H9 (cell line): ENCODE measurements at regions not wholly inside any gene's neighbourhood (a gene's known extent, or its start where the extent isn't known, plus 50 kb on each side); places are given as distances from the start of the nearest gene placed in this dataset.

Experiments
- DNase-seq: peaks from one replicate; pipeline ENCODE4 v3.0.0-alpha.2; 2017
- H2AFZ ChIP-seq: one replicate; pipeline ENCODE4 v1.6.1; 2013; ENCODE audit warnings: mild to moderate bottlenecking, low read length, control low read depth, moderate library complexity
- H2AK5ac ChIP-seq: 2 replicates; pipeline ENCODE4 v1.6.1; 2013; ENCODE audit warnings: low read length, control low read depth, mixed read lengths; ENCODE audit not compliant: insufficient read length
- H2BK120ac ChIP-seq: one replicate; pipeline ENCODE4 v1.6.1; 2013; ENCODE audit warnings: low read depth, mild to moderate bottlenecking, low read length, control low read depth, inconsistent platforms; ENCODE audit not compliant: poor library complexity, severe bottlenecking
- H2BK12ac ChIP-seq: 2 replicates; pipeline ENCODE4 v1.6.1; 2013; ENCODE audit warnings: low read length, control low read depth, mixed read lengths, low read depth; ENCODE audit not compliant: insufficient read length
- H2BK15ac ChIP-seq: 2 replicates; pipeline ENCODE4 v1.6.1; 2013; ENCODE audit warnings: low read depth, low read length, control low read depth
- H2BK20ac ChIP-seq: one replicate; pipeline ENCODE4 v1.6.1; 2013; ENCODE audit warnings: low read depth, mild to moderate bottlenecking, low read length, control low read depth, inconsistent platforms; ENCODE audit not compliant: poor library complexity, severe bottlenecking
- H2BK5ac ChIP-seq: 2 replicates; pipeline ENCODE4 v1.6.1; 2013; ENCODE audit warnings: low read length, control low read depth, mixed read lengths; ENCODE audit not compliant: insufficient read length
- H3K14ac ChIP-seq: 2 replicates; pipeline ENCODE4 v1.6.1; 2013; ENCODE audit warnings: low read length, control low read depth; ENCODE audit not compliant: insufficient read depth
- H3K18ac ChIP-seq: 2 replicates; pipeline ENCODE4 v1.6.1; 2013; ENCODE audit warnings: low read depth, mild to moderate bottlenecking, mixed read lengths, low read length, control low read depth; ENCODE audit not compliant: insufficient read length
- H3K23ac ChIP-seq: 2 replicates; pipeline ENCODE4 v1.6.1; 2013; ENCODE audit warnings: low read length, control low read depth, mixed read lengths, low read depth; ENCODE audit not compliant: insufficient read length
- H3K23me2 ChIP-seq: 2 replicates; pipeline ENCODE4 v1.6.1; 2013; ENCODE audit warnings: low read depth, mild to moderate bottlenecking, mixed read lengths, low read length, control low read depth; ENCODE audit not compliant: insufficient read length, poor library complexity, severe bottlenecking
- H3K27ac ChIP-seq: 2 replicates; pipeline ENCODE4 v1.5.1; 2013; ENCODE audit warnings: low read length, control low read depth, mixed read lengths, low read depth; ENCODE audit not compliant: insufficient read length
- H3K27me3 ChIP-seq: 2 replicates; pipeline ENCODE4 v1.6.1; 2013; ENCODE audit warnings: low read length, control low read depth, inconsistent platforms; ENCODE audit not compliant: insufficient read depth
- H3K4ac ChIP-seq: 2 replicates; pipeline ENCODE4 v1.6.1; 2013; ENCODE audit warnings: low read depth, mild to moderate bottlenecking, control low read depth, inconsistent platforms, low read length, moderate library complexity
- H3K4me1 ChIP-seq: 2 replicates; pipeline ENCODE4 v1.6.1; 2013; ENCODE audit warnings: low read length, control low read depth, inconsistent platforms; ENCODE audit not compliant: insufficient read depth
- H3K4me2 ChIP-seq: 2 replicates; pipeline ENCODE4 v1.6.1; 2013; ENCODE audit warnings: low read length, control low read depth, mixed read lengths; ENCODE audit not compliant: insufficient read length, insufficient read depth
- H3K56ac ChIP-seq: 2 replicates; pipeline ENCODE4 v1.6.1; 2013; ENCODE audit warnings: low read depth, mild to moderate bottlenecking, mixed read lengths, low read length, control low read depth; ENCODE audit not compliant: insufficient read length
- H3K79me1 ChIP-seq: 2 replicates; pipeline ENCODE4 v1.6.1; 2013; ENCODE audit warnings: low read depth, mild to moderate bottlenecking, moderate library complexity, low read length, control low read depth, inconsistent platforms; ENCODE audit not compliant: insufficient read depth, poor library complexity, severe bottlenecking
- H3K79me2 ChIP-seq: 2 replicates; pipeline ENCODE4 v1.6.1; 2013; ENCODE audit warnings: low read length, control low read depth, inconsistent platforms; ENCODE audit not compliant: insufficient read depth
- H3K9ac ChIP-seq: 2 replicates; pipeline ENCODE4 v1.6.1; 2013; ENCODE audit warnings: low read length, control low read depth, mixed read lengths; ENCODE audit not compliant: insufficient read length; ENCODE audit errors: extremely low read depth
- H3K9me3 ChIP-seq: one replicate; pipeline ENCODE4 v1.6.1; 2013; ENCODE audit warnings: low read depth, low read length, inconsistent platforms; ENCODE audit not compliant: control insufficient read depth
- H3T11ph ChIP-seq: one replicate; pipeline ENCODE4 v1.6.1; 2013; ENCODE audit warnings: mild to moderate bottlenecking, low read length, control low read depth, inconsistent platforms
- H4K20me1 ChIP-seq: one replicate; pipeline ENCODE4 v1.6.1; 2013; ENCODE audit not compliant: control insufficient read depth, insufficient read length, insufficient read depth
- H4K5ac ChIP-seq: 2 replicates; pipeline ENCODE4 v1.6.1; 2013; ENCODE audit warnings: low read depth, mild to moderate bottlenecking, mixed read lengths, low read length, control low read depth; ENCODE audit not compliant: insufficient read length
- H4K8ac ChIP-seq: replicated peaks from 2 replicates; pipeline ENCODE4 v1.6.1; 2013; ENCODE audit warnings: low read length, control low read depth, mixed read lengths, low read depth; ENCODE audit not compliant: insufficient read length
- H4K91ac ChIP-seq: 2 replicates; pipeline ENCODE4 v1.6.1; 2013; ENCODE audit warnings: low read depth, mild to moderate bottlenecking, moderate library complexity, mixed read lengths, low read length, control low read depth; ENCODE audit not compliant: insufficient read length
- H3K27ac Mint-ChIP-seq, 3 experiments: 2 replicates in 2 of 3; 3 replicates in 1 of 3; pipeline ENCODE4 v1.8.0; 2020 to 2021; ENCODE audit warnings: mixed read lengths in 3 of 3, mild to moderate bottlenecking in 1 of 3, moderate library complexity in 1 of 3
- H3K27me3 Mint-ChIP-seq: 2 replicates; pipeline ENCODE4 v1.8.0; 2021; ENCODE audit warnings: low read depth, mild to moderate bottlenecking, moderate library complexity, mixed read lengths
- H3K36me3 Mint-ChIP-seq, 3 experiments: 2 replicates in 2 of 3; 3 replicates in 1 of 3; pipeline ENCODE4 v1.8.0; 2020 to 2021; ENCODE audit warnings: low read depth in 3 of 3, mixed read lengths in 3 of 3; ENCODE audit not compliant: insufficient read depth in 1 of 3
- H3K4me1 Mint-ChIP-seq, 2 experiments: 2 replicates each; pipeline ENCODE4 v1.8.0; 2020; ENCODE audit warnings: mixed read lengths in 2 of 2
- H3K4me3 Mint-ChIP-seq, 2 experiments: 2 replicates in 1 of 2; 3 replicates in 1 of 2; pipeline ENCODE4 v1.8.0; 2020 to 2021; ENCODE audit warnings: mild to moderate bottlenecking in 2 of 2, mixed read lengths in 2 of 2, moderate library complexity in 1 of 2
- H3K9me3 Mint-ChIP-seq, 2 experiments: 2 replicates in 1 of 2; 3 replicates in 1 of 2; pipeline ENCODE4 v1.8.0; 2020; ENCODE audit warnings: mild to moderate bottlenecking in 2 of 2, mixed read lengths in 2 of 2, moderate library complexity in 1 of 2
- WGBS: extraction: QIAGEN DNeasy Blood & Tissue Kit; methylation state at CpG from one replicate; pipeline ENCODE4 v1.1.7; 2013; ENCODE audit warnings: missing lambda C conversion rate, low lambda C conversion rate, mixed read lengths; ENCODE audit not compliant: insufficient read length; ENCODE audit errors: extremely low coverage; 5-methylcytosine and 5-hydroxymethylcytosine counted together
- TF ChIP-seq, protein P1 (sequence below): fragments of 200-600 bp; sonication (generic); conservative IDR thresholded peaks from 3 replicates; pipeline ENCODE4 v1.8.0; 2021; ENCODE audit warnings: antibody characterized with exemption, mild to moderate bottlenecking

DNA sequence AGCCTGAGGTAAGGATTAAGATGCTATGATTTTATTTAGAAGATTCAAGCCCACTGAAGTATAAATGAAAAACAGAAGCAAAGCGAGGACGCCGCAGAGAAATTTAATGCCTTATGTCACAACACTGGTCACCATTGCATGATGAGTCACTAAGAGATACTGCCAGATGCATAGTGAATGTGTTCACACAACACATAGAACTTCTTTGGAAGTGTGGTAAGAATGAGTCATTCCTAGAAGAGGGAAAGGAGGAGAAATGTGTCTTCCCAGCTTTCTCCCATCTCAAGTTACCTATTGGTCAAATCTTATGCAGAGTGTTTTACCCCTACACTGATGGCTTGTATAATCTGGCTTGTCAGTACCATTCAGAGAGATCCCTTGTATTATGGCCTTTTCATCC is 465.3 kb upstream of the ARRDC3 start:
- no peak overlapping the region for H3K56ac ChIP-seq
- no peak overlapping the region for H2BK20ac ChIP-seq
- no peak overlapping the region for H3T11ph ChIP-seq
- TF ChIP-seq, protein P1, sequence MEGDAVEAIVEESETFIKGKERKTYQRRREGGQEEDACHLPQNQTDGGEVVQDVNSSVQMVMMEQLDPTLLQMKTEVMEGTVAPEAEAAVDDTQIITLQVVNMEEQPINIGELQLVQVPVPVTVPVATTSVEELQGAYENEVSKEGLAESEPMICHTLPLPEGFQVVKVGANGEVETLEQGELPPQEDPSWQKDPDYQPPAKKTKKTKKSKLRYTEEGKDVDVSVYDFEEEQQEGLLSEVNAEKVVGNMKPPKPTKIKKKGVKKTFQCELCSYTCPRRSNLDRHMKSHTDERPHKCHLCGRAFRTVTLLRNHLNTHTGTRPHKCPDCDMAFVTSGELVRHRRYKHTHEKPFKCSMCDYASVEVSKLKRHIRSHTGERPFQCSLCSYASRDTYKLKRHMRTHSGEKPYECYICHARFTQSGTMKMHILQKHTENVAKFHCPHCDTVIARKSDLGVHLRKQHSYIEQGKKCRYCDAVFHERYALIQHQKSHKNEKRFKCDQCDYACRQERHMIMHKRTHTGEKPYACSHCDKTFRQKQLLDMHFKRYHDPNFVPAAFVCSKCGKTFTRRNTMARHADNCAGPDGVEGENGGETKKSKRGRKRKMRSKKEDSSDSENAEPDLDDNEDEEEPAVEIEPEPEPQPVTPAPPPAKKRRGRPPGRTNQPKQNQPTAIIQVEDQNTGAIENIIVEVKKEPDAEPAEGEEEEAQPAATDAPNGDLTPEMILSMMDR: no peak
- H3K23me2 ChIP-seq: no peaks in the 10 kb centered on the region
- no peak overlapping the region for H4K91ac ChIP-seq
- no peak overlapping the region for H4K8ac ChIP-seq
- H2AFZ ChIP-seq: no peak overlapping the region
- no peaks in the 10 kb centered on the region for H3K27me3 Mint-ChIP-seq
- no peak overlapping the region for H3K14ac ChIP-seq
- H4K5ac ChIP-seq: no peak overlapping the region
- no peaks in the 10 kb centered on the region for H3K9me3 ChIP-seq
- no peaks in the 10 kb centered on the region for H3K36me3 Mint-ChIP-seq
- H3K9ac ChIP-seq: no peak overlapping the region
- H2BK120ac ChIP-seq: no peak overlapping the region
- no peak overlapping the region for H3K4me2 ChIP-seq
- H3K23ac ChIP-seq: no peak overlapping the region
- H2AK5ac ChIP-seq: no peak overlapping the region
- peaks cover 7% of the 10 kb centered on the region; the same call in 1 of the 2 replicates for H3K4me1 ChIP-seq
- no peak overlapping the region for H3K4ac ChIP-seq
- H3K79me2 ChIP-seq: no peaks in the 10 kb centered on the region
- H2BK12ac ChIP-seq: no peak overlapping the region
- H3K27ac ChIP-seq: no peak overlapping the region
- no peaks in the 10 kb centered on the region for H3K9me3 Mint-ChIP-seq
- H4K20me1 ChIP-seq: no peaks in the 10 kb centered on the region
- no peak for DNase-seq
- no peaks in the 10 kb centered on the region for H3K27me3 ChIP-seq
- H2BK15ac ChIP-seq: no peak overlapping the region
- no peak overlapping the region for H2BK5ac ChIP-seq
- no peak overlapping the region for H3K18ac ChIP-seq
- no peaks in the 10 kb centered on the region for H3K79me1 ChIP-seq
- WGBS: no CpG with 5 or more reads among the region's 3 CpGs
- H3K4me1 Mint-ChIP-seq: peaks cover 21 to 27% of the 10 kb centered on the region in 2 experiments
- H3K27ac Mint-ChIP-seq: peak overlapping the region in 1 of 3 experiments; percentile 38; a peak in 3 of 7 replicates
- no peak overlapping the region for H3K4me3 Mint-ChIP-seq
